SK-N-SH (cell line): ENCODE measurements at regions not wholly inside any gene's neighbourhood (a gene's known extent, or its start where the extent isn't known, plus 50 kb on each side); places are given as distances from the start of the nearest gene placed in this dataset.

Source experiments
- CTCF ChIA-PET: fragments of 300-600, 350-600 bp; formaldehyde crosslinking; extraction: SDS; loops from one replicate; lab custom pipeline; 2021; lab: Yijun Ruan, JAX
- POLR2A ChIA-PET: fragments of 350-600 bp; sonication (Branson Sonifier 250); formaldehyde crosslinking; extraction: SDS; loops from one replicate; lab custom pipeline; 2020; ENCODE audit warnings: antibody characterized with exemption, inconsistent platforms; lab: Yijun Ruan, JAX
- DNase-seq: peaks from one replicate; pipeline ENCODE4 v3.0.0; 2012
- H2AFZ ChIP-seq: fragments of 200-600 bp; sonication (generic); 2 replicates; pipeline ENCODE4 v1.8.1; 2016; ENCODE audit warnings: antibody characterized with exemption, mild to moderate bottlenecking, low read depth
- H3F3A ChIP-seq: fragments of 200-600 bp; sonication (generic); replicated peaks from 2 replicates; pipeline ENCODE3; 2016; ENCODE audit warnings: antibody characterized with exemption, mild to moderate bottlenecking; ENCODE audit not compliant: insufficient read depth
- H3K27ac ChIP-seq, 2 experiments: fragments of 200-500 bp in 1 of 2; fragments of 200-600 bp in 1 of 2; sonication (Bioruptor generic) in 1 of 2; sonication (generic), shearing (Covaris generic) in 1 of 2; 2 replicates each; pipeline versions ENCODE4 v1.5.1 to v1.6.1; 2014 to 2016; ENCODE audit warnings: low read depth in 2 of 2, inconsistent platforms in 1 of 2, low read length in 1 of 2, mild to moderate bottlenecking in 1 of 2, mixed read lengths in 1 of 2
- H3K27me3 ChIP-seq: fragments of 200-600 bp; sonication (generic), shearing (Covaris generic); 2 replicates; pipeline ENCODE4 v1.6.1; 2016; ENCODE audit warnings: mixed run types; ENCODE audit not compliant: insufficient read depth
- H3K36me3 ChIP-seq, 2 experiments: fragments of 200-500 bp in 1 of 2; fragments of 200-600 bp in 1 of 2; sonication (Bioruptor generic) in 1 of 2; sonication (generic) in 1 of 2; replicated peaks in 1 of 2; 2 replicates each; pipeline versions ENCODE3 to v1.5.1; 2014 to 2016; ENCODE audit warnings: low read length in 1 of 2, mild to moderate bottlenecking in 1 of 2; ENCODE audit not compliant: insufficient read depth in 2 of 2, control insufficient read depth in 1 of 2
- H3K4me1 ChIP-seq, 2 experiments: fragments of 200-500 bp in 1 of 2; fragments of 200-600 bp in 1 of 2; sonication (Bioruptor generic) in 1 of 2; sonication (generic), shearing (Covaris generic) in 1 of 2; 2 replicates each; pipeline versions ENCODE4 v1.5.1 to v1.6.1; 2014 to 2016; ENCODE audit warnings: low read depth in 1 of 2, low read length in 1 of 2, mixed run types in 1 of 2; ENCODE audit not compliant: insufficient read depth in 2 of 2, control insufficient read depth in 1 of 2
- H3K4me2 ChIP-seq: fragments of 200-600 bp; sonication (generic), shearing (Covaris generic); 2 replicates; pipeline ENCODE4 v1.6.1; 2017; ENCODE audit warnings: mixed run types
- H3K4me3 ChIP-seq, 2 experiments: fragments of 200-500 bp in 1 of 2; fragments of 200-600 bp in 1 of 2; sonication (Bioruptor generic) in 1 of 2; sonication (generic), shearing (Covaris generic) in 1 of 2; 2 replicates each; pipeline versions ENCODE4 v1.5.1 to v1.8.1; 2014 to 2016; ENCODE audit warnings: low read depth in 2 of 2, inconsistent platforms in 1 of 2, low read length in 1 of 2, mild to moderate bottlenecking in 1 of 2, mixed read lengths in 1 of 2, moderate library complexity in 1 of 2
- H3K79me2 ChIP-seq: fragments of 200-600 bp; sonication (generic); 2 replicates; pipeline ENCODE4 v1.8.1; 2017; ENCODE audit warnings: mild to moderate bottlenecking; ENCODE audit not compliant: insufficient read depth
- H3K9ac ChIP-seq: fragments of 200-600 bp; sonication (generic); 2 replicates; pipeline ENCODE4 v1.6.1; 2017; ENCODE audit warnings: mixed run types
- H3K9me2 ChIP-seq: fragments of 200-600 bp; sonication (generic); 2 replicates; pipeline ENCODE4 v1.6.1; 2017; ENCODE audit warnings: mixed run types
- H3K9me3 ChIP-seq: fragments of 200-600 bp; sonication (generic); 2 replicates; pipeline ENCODE4 v1.6.1; 2017; ENCODE audit warnings: mixed run types, mild to moderate bottlenecking, moderate library complexity
- H4K20me1 ChIP-seq: fragments of 200-600 bp; sonication (generic); 2 replicates; pipeline ENCODE4 v1.6.1; 2017; ENCODE audit warnings: mild to moderate bottlenecking, mixed run types; ENCODE audit not compliant: insufficient read depth
- CTCF ChIP-seq: fragments of 200-600 bp; sonication (generic); IDR thresholded peaks from 2 replicates; pipeline ENCODE4 v1.6.1; 2017; ENCODE audit warnings: antibody characterized with exemption, mild to moderate bottlenecking, moderate library complexity
- ELF1 ChIP-seq: IDR thresholded peaks from 2 replicates; pipeline ENCODE4 v1.4.0; 2012
- GABPA ChIP-seq: IDR thresholded peaks from 2 replicates; pipeline ENCODE4 v1.4.0; 2012; ENCODE audit warnings: low read depth, mild to moderate bottlenecking
- GATA2 ChIP-seq: sonication (generic); formaldehyde crosslinking; IDR thresholded peaks from 2 replicates; pipeline ENCODE4 v1.5.0; 2020; ENCODE audit warnings: mild to moderate bottlenecking, missing genetic modification reagents
- IRF3 ChIP-seq: fragments of 150-350 bp; IDR thresholded peaks from 2 replicates; pipeline ENCODE4 v1.6.1; 2016; ENCODE audit warnings: mild to moderate bottlenecking, low read depth, low read length
- JUND ChIP-seq: IDR thresholded peaks from 2 replicates; pipeline ENCODE4 v1.4.0; 2012
- MEF2A ChIP-seq: IDR thresholded peaks from 2 replicates; pipeline ENCODE4 v1.4.0; 2012; ENCODE audit warnings: low read depth, borderline replicate concordance
- MXI1 ChIP-seq: IDR thresholded peaks from 2 replicates; pipeline ENCODE4 v1.6.1; 2012; ENCODE audit warnings: mild to moderate bottlenecking, low read depth, low read length, improper control_type of control experiment
- NFIC ChIP-seq: IDR thresholded peaks from 2 replicates; pipeline ENCODE4 v1.4.0; 2012; ENCODE audit warnings: borderline replicate concordance
- NRF1 ChIP-seq: IDR thresholded peaks from 2 replicates; pipeline ENCODE4 v1.6.1; 2012; ENCODE audit warnings: low read depth, mild to moderate bottlenecking, low read length
- POLR2AphosphoS5 ChIP-seq: IDR thresholded peaks from 2 replicates; pipeline ENCODE4 v1.6.1; 2012; ENCODE audit warnings: low read depth, low read length
- RFX5 ChIP-seq: IDR thresholded peaks from 2 replicates; pipeline ENCODE4 v1.6.1; 2012; ENCODE audit warnings: mild to moderate bottlenecking, improper control_type of control experiment, low read length
- RXRA ChIP-seq: IDR thresholded peaks from 2 replicates; pipeline ENCODE4 v1.4.0; 2012; ENCODE audit warnings: low read depth, mild to moderate bottlenecking, borderline replicate concordance
- SIN3A ChIP-seq: IDR thresholded peaks from 2 replicates; pipeline ENCODE4 v1.6.1; 2012; ENCODE audit warnings: low read depth, mild to moderate bottlenecking, low read length, moderate library complexity, borderline replicate concordance
- TAF1 ChIP-seq: IDR thresholded peaks from 2 replicates; pipeline ENCODE4 v1.6.1; 2012; ENCODE audit warnings: low read depth, mild to moderate bottlenecking, low read length, moderate library complexity, borderline replicate concordance
- TCF12 ChIP-seq: IDR thresholded peaks from 2 replicates; pipeline ENCODE4 v1.4.0; 2012
- TEAD4 ChIP-seq: IDR thresholded peaks from 2 replicates; pipeline ENCODE4 v1.4.0; 2012; ENCODE audit warnings: mild to moderate bottlenecking, borderline replicate concordance; ENCODE audit not compliant: insufficient read depth
- YY1 ChIP-seq: IDR thresholded peaks from 2 replicates; pipeline ENCODE4 v1.4.0; 2012; ENCODE audit warnings: low read depth, mild to moderate bottlenecking
- ZBTB33 ChIP-seq: IDR thresholded peaks from 2 replicates; pipeline ENCODE4 v1.4.0; 2012; ENCODE audit warnings: low read depth, borderline replicate concordance
- WGBS: methylation state at CpG from one replicate; pipeline ENCODE4 v1.1.6; 2017; ENCODE audit warnings: low lambda C conversion rate; 5-methylcytosine and 5-hydroxymethylcytosine counted together

- H3K4me1 ChIP-seq, result no peaks in the 10 kb centered on the region
- no peaks in the 10 kb centered on the region for H3K9me3 ChIP-seq
- H3K27me3 ChIP-seq, result peaks cover 29% of the 10 kb centered on the region
- WGBS, result 22% methylated on average over 19 of the region's 34 CpGs
- no peaks in the 10 kb centered on the region for H3K79me2 ChIP-seq
- H3K27ac ChIP-seq, result no peak overlapping the region
- no peaks in the 10 kb centered on the region for H3F3A ChIP-seq
- no peak overlapping the region for H3K4me3 ChIP-seq
- TF ChIP-seq MEF2A, result no peak
- TF ChIP-seq CTCF, result no peak
- ChIA-PET CTCF (no interaction called here), POLR2A (no interaction called here)
- no peak overlapping the region for H2AFZ ChIP-seq
- H3K36me3 ChIP-seq, result no peaks in the 10 kb centered on the region
- no peaks in the 10 kb centered on the region for H4K20me1 ChIP-seq
- H3K4me2 ChIP-seq, result no peak overlapping the region
- H3K9ac ChIP-seq, result no peak overlapping the region
- H3K9me2 ChIP-seq, result no peaks in the 10 kb centered on the region
- DNase-seq, result no peak
Observed at GRCh38 chrX:139202742-139203420, 327.7 kb upstream of the F9 start.

DNA sequence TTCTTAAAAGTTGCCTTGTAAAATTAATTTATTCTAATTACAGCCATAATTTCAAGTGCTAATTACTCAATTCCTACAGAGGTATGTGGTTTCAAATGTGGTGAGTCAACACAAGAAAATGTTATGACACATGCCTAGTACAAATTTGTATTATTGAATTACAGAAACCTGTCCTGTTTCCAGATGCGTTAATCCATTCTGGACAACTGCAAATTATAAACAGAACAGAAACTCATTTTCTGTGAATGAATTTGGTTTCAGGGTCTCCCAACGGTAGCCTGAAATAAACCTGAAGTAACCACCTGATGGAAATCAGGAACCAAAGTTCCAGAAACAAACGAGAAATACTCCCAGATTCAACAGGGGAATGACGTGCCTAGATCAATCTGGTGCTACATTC lies 328.6 kb upstream of the F9 start:
- Histone ChIP-seq H3K4me3 (no peak overlapping the region), H2AFZ (no peak overlapping the region), H3F3A (no peaks in the 10 kb centered on the region), H3K4me1 (no peaks in the 10 kb centered on the region), H3K79me2 (no peaks in the 10 kb centered on the region), H3K36me3 (no peaks in the 10 kb centered on the region)
- no peak for DNase-seq
- TF ChIP-seq JUND (no peak), MEF2A (no peak), POLR2AphosphoS5 (no peak), TCF12 (no peak), GABPA (no peak), MXI1 (no peak), NRF1 (no peak), YY1 (no peak), SIN3A (no peak), TAF1 (no peak), TEAD4 (no peak), NFIC (no peak), IRF3 (no peak), GATA2 (CRISPR knock-in tag) (no peak), RFX5 (no peak), ELF1 (no peak), ZBTB33 (no peak), RXRA (no peak)
- TF ChIP-seq, all 33 proteins: peak for 0
- CTCF ChIA-PET, result no interaction called here
- Histone ChIP-seq H3K9me2 (no peaks in the 10 kb centered on the region), H3K9me3 (no peaks in the 10 kb centered on the region), H3K27me3 (peaks cover 29% of the 10 kb centered on the region), H3K9ac (no peak overlapping the region), H3K27ac (no peak overlapping the region), H3K4me2 (no peak overlapping the region), H4K20me1 (no peaks in the 10 kb centered on the region)
- POLR2A ChIA-PET, result no interaction called here
- 1% methylated on average over 4 of the region's 4 CpGs for WGBS
